H9 (cell line): ENCODE measurements at regions not wholly inside any gene's neighbourhood (a gene's known extent, or its start where the extent isn't known, plus 50 kb on each side); places are given as distances from the start of the nearest gene placed in this dataset.
A peak's percentile ranks its signal among the peaks of the same experiment; 100 is the strongest.

Experiments used
- DNase-seq: peaks from one replicate; pipeline ENCODE4 v3.0.0-alpha.2; 2017
- H2AFZ ChIP-seq: one replicate; pipeline ENCODE4 v1.6.1; 2013; ENCODE audit warnings: mild to moderate bottlenecking, low read length, control low read depth, moderate library complexity
- H2AK5ac ChIP-seq: 2 replicates; pipeline ENCODE4 v1.6.1; 2013; ENCODE audit warnings: low read length, control low read depth, mixed read lengths; ENCODE audit not compliant: insufficient read length
- H2BK120ac ChIP-seq: one replicate; pipeline ENCODE4 v1.6.1; 2013; ENCODE audit warnings: low read depth, mild to moderate bottlenecking, low read length, control low read depth, inconsistent platforms; ENCODE audit not compliant: poor library complexity, severe bottlenecking
- H2BK12ac ChIP-seq: 2 replicates; pipeline ENCODE4 v1.6.1; 2013; ENCODE audit warnings: low read length, control low read depth, mixed read lengths, low read depth; ENCODE audit not compliant: insufficient read length
- H2BK15ac ChIP-seq: 2 replicates; pipeline ENCODE4 v1.6.1; 2013; ENCODE audit warnings: low read depth, low read length, control low read depth
- H2BK20ac ChIP-seq: one replicate; pipeline ENCODE4 v1.6.1; 2013; ENCODE audit warnings: low read depth, mild to moderate bottlenecking, low read length, control low read depth, inconsistent platforms; ENCODE audit not compliant: poor library complexity, severe bottlenecking
- H2BK5ac ChIP-seq: 2 replicates; pipeline ENCODE4 v1.6.1; 2013; ENCODE audit warnings: low read length, control low read depth, mixed read lengths; ENCODE audit not compliant: insufficient read length
- H3K14ac ChIP-seq: 2 replicates; pipeline ENCODE4 v1.6.1; 2013; ENCODE audit warnings: low read length, control low read depth; ENCODE audit not compliant: insufficient read depth
- H3K18ac ChIP-seq: 2 replicates; pipeline ENCODE4 v1.6.1; 2013; ENCODE audit warnings: low read depth, mild to moderate bottlenecking, mixed read lengths, low read length, control low read depth; ENCODE audit not compliant: insufficient read length
- H3K23ac ChIP-seq: 2 replicates; pipeline ENCODE4 v1.6.1; 2013; ENCODE audit warnings: low read length, control low read depth, mixed read lengths, low read depth; ENCODE audit not compliant: insufficient read length
- H3K23me2 ChIP-seq: 2 replicates; pipeline ENCODE4 v1.6.1; 2013; ENCODE audit warnings: low read depth, mild to moderate bottlenecking, mixed read lengths, low read length, control low read depth; ENCODE audit not compliant: insufficient read length, poor library complexity, severe bottlenecking
- H3K27ac ChIP-seq: 2 replicates; pipeline ENCODE4 v1.5.1; 2013; ENCODE audit warnings: low read length, control low read depth, mixed read lengths, low read depth; ENCODE audit not compliant: insufficient read length
- H3K27me3 ChIP-seq: 2 replicates; pipeline ENCODE4 v1.6.1; 2013; ENCODE audit warnings: low read length, control low read depth, inconsistent platforms; ENCODE audit not compliant: insufficient read depth
- H3K4ac ChIP-seq: 2 replicates; pipeline ENCODE4 v1.6.1; 2013; ENCODE audit warnings: low read depth, mild to moderate bottlenecking, control low read depth, inconsistent platforms, low read length, moderate library complexity
- H3K4me1 ChIP-seq: 2 replicates; pipeline ENCODE4 v1.6.1; 2013; ENCODE audit warnings: low read length, control low read depth, inconsistent platforms; ENCODE audit not compliant: insufficient read depth
- H3K4me2 ChIP-seq: 2 replicates; pipeline ENCODE4 v1.6.1; 2013; ENCODE audit warnings: low read length, control low read depth, mixed read lengths; ENCODE audit not compliant: insufficient read length, insufficient read depth
- H3K56ac ChIP-seq: 2 replicates; pipeline ENCODE4 v1.6.1; 2013; ENCODE audit warnings: low read depth, mild to moderate bottlenecking, mixed read lengths, low read length, control low read depth; ENCODE audit not compliant: insufficient read length
- H3K79me1 ChIP-seq: 2 replicates; pipeline ENCODE4 v1.6.1; 2013; ENCODE audit warnings: low read depth, mild to moderate bottlenecking, moderate library complexity, low read length, control low read depth, inconsistent platforms; ENCODE audit not compliant: insufficient read depth, poor library complexity, severe bottlenecking
- H3K79me2 ChIP-seq: 2 replicates; pipeline ENCODE4 v1.6.1; 2013; ENCODE audit warnings: low read length, control low read depth, inconsistent platforms; ENCODE audit not compliant: insufficient read depth
- H3K9ac ChIP-seq: 2 replicates; pipeline ENCODE4 v1.6.1; 2013; ENCODE audit warnings: low read length, control low read depth, mixed read lengths; ENCODE audit not compliant: insufficient read length; ENCODE audit errors: extremely low read depth
- H3K9me3 ChIP-seq: one replicate; pipeline ENCODE4 v1.6.1; 2013; ENCODE audit warnings: low read depth, low read length, inconsistent platforms; ENCODE audit not compliant: control insufficient read depth
- H3T11ph ChIP-seq: one replicate; pipeline ENCODE4 v1.6.1; 2013; ENCODE audit warnings: mild to moderate bottlenecking, low read length, control low read depth, inconsistent platforms
- H4K20me1 ChIP-seq: one replicate; pipeline ENCODE4 v1.6.1; 2013; ENCODE audit not compliant: control insufficient read depth, insufficient read length, insufficient read depth
- H4K5ac ChIP-seq: 2 replicates; pipeline ENCODE4 v1.6.1; 2013; ENCODE audit warnings: low read depth, mild to moderate bottlenecking, mixed read lengths, low read length, control low read depth; ENCODE audit not compliant: insufficient read length
- H4K8ac ChIP-seq: replicated peaks from 2 replicates; pipeline ENCODE4 v1.6.1; 2013; ENCODE audit warnings: low read length, control low read depth, mixed read lengths, low read depth; ENCODE audit not compliant: insufficient read length
- H4K91ac ChIP-seq: 2 replicates; pipeline ENCODE4 v1.6.1; 2013; ENCODE audit warnings: low read depth, mild to moderate bottlenecking, moderate library complexity, mixed read lengths, low read length, control low read depth; ENCODE audit not compliant: insufficient read length
- H3K27ac Mint-ChIP-seq, 3 experiments: 2 replicates in 2 of 3; 3 replicates in 1 of 3; pipeline ENCODE4 v1.8.0; 2020 to 2021; ENCODE audit warnings: mixed read lengths in 3 of 3, mild to moderate bottlenecking in 1 of 3, moderate library complexity in 1 of 3
- H3K27me3 Mint-ChIP-seq: 2 replicates; pipeline ENCODE4 v1.8.0; 2021; ENCODE audit warnings: low read depth, mild to moderate bottlenecking, moderate library complexity, mixed read lengths
- H3K36me3 Mint-ChIP-seq, 3 experiments: 2 replicates in 2 of 3; 3 replicates in 1 of 3; pipeline ENCODE4 v1.8.0; 2020 to 2021; ENCODE audit warnings: low read depth in 3 of 3, mixed read lengths in 3 of 3; ENCODE audit not compliant: insufficient read depth in 1 of 3
- H3K4me1 Mint-ChIP-seq, 2 experiments: 2 replicates each; pipeline ENCODE4 v1.8.0; 2020; ENCODE audit warnings: mixed read lengths in 2 of 2
- H3K4me3 Mint-ChIP-seq, 2 experiments: 2 replicates in 1 of 2; 3 replicates in 1 of 2; pipeline ENCODE4 v1.8.0; 2020 to 2021; ENCODE audit warnings: mild to moderate bottlenecking in 2 of 2, mixed read lengths in 2 of 2, moderate library complexity in 1 of 2
- H3K9me3 Mint-ChIP-seq, 2 experiments: 2 replicates in 1 of 2; 3 replicates in 1 of 2; pipeline ENCODE4 v1.8.0; 2020; ENCODE audit warnings: mild to moderate bottlenecking in 2 of 2, mixed read lengths in 2 of 2, moderate library complexity in 1 of 2
- WGBS: extraction: QIAGEN DNeasy Blood & Tissue Kit; methylation state at CpG from one replicate; pipeline ENCODE4 v1.1.7; 2013; ENCODE audit warnings: missing lambda C conversion rate, low lambda C conversion rate, mixed read lengths; ENCODE audit not compliant: insufficient read length; ENCODE audit errors: extremely low coverage; 5-methylcytosine and 5-hydroxymethylcytosine counted together
- TF ChIP-seq, protein P1 (sequence below): fragments of 200-600 bp; sonication (generic); conservative IDR thresholded peaks from 3 replicates; pipeline ENCODE4 v1.8.0; 2021; ENCODE audit warnings: antibody characterized with exemption, mild to moderate bottlenecking

DNA sequence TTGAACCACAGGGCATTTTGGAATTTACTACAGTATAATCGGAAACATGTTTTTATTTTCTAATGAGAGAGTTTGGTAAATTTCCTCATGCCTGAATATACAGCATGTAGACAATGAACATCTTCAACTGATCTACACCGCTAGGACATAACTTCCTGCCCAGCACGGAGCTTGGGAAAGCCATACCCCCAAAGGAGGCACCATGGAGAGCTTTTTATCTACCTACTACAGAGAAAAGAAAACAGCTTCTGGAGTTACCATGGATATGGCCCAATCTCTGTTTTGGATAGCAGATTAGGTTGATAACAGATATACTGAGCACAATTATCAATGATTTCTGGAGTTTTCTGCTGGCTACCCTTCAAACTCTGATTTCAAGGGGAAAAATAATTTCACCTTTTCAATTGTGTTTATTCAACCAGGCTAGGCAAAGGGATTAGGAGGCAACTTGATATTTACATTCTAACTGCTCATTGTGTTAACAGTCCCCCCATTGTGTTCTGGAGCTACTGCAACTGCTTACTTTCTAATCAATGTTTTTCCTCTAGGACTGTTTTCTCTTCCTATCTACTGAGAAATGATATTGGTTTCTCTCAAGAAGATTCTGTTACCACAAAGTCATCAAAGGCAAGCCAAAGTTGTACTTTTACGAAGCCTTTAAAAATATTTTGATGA, 123.0 kb upstream of the ARHGAP28 start:
- Histone ChIP-seq H3K56ac (no peak overlapping the region), H3K27ac (no peak overlapping the region), H3K23ac (no peak overlapping the region), H3K9me3 (no peaks in the 10 kb centered on the region), H2BK20ac (no peak overlapping the region), H3K9ac (no peak overlapping the region), H3K4ac (no peak overlapping the region), H2BK120ac (no peak overlapping the region), H3K79me2 (no peaks in the 10 kb centered on the region), H3K23me2 (no peaks in the 10 kb centered on the region), H3K79me1 (no peaks in the 10 kb centered on the region), H3K4me1 (no peaks in the 10 kb centered on the region; the same call in 1 of the 2 replicates), H3K14ac (no peak overlapping the region), H2AK5ac (no peak overlapping the region), H2AFZ (no peak overlapping the region), H2BK15ac (no peak overlapping the region), H2BK5ac (no peak overlapping the region), H3K18ac (no peak overlapping the region), H4K5ac (no peak overlapping the region), H3K27me3 (no peaks in the 10 kb centered on the region), H4K20me1 (no peaks in the 10 kb centered on the region), H3K4me2 (no peak overlapping the region), H4K8ac (no peak overlapping the region), H3T11ph (no peak overlapping the region), H2BK12ac (no peak overlapping the region), H4K91ac (no peak overlapping the region)
- Mint-ChIP-seq H3K9me3 (peaks cover 0 to 2% of the 10 kb centered on the region in 2 experiments; a peak in 1 of 5 replicates), H3K4me3 (no peak overlapping the region), H3K36me3 (peaks cover 0 to 4% (median 2%) of the 10 kb centered on the region in 3 experiments; a peak in 4 of 7 replicates), H3K27ac (peak overlapping the region in 2 of 3 experiments; percentile 62 to 85; a peak in 5 of 7 replicates), H3K27me3 (peaks cover 5% of the 10 kb centered on the region), H3K4me1 (peaks cover 32 to 36% of the 10 kb centered on the region in 2 experiments)
- no CpG with 5 or more reads among the region's 4 CpGs for WGBS
- no peak for DNase-seq
- TF ChIP-seq, protein P1, sequence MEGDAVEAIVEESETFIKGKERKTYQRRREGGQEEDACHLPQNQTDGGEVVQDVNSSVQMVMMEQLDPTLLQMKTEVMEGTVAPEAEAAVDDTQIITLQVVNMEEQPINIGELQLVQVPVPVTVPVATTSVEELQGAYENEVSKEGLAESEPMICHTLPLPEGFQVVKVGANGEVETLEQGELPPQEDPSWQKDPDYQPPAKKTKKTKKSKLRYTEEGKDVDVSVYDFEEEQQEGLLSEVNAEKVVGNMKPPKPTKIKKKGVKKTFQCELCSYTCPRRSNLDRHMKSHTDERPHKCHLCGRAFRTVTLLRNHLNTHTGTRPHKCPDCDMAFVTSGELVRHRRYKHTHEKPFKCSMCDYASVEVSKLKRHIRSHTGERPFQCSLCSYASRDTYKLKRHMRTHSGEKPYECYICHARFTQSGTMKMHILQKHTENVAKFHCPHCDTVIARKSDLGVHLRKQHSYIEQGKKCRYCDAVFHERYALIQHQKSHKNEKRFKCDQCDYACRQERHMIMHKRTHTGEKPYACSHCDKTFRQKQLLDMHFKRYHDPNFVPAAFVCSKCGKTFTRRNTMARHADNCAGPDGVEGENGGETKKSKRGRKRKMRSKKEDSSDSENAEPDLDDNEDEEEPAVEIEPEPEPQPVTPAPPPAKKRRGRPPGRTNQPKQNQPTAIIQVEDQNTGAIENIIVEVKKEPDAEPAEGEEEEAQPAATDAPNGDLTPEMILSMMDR: no peak
